HEK293 (cell line): ENCODE measurements at regions not wholly inside any gene's neighbourhood (a gene's known extent, or its start where the extent isn't known, plus 50 kb on each side); places are given as distances from the start of the nearest gene placed in this dataset.

Experiments
- CTCF ChIA-PET: fragments of 350-600 bp; formaldehyde crosslinking; extraction: SDS; loops from one replicate; lab custom pipeline; 2021; ENCODE audit warnings: antibody characterized with exemption; lab: Yijun Ruan, JAX
- POLR2A ChIA-PET: fragments of 300-600 bp; formaldehyde crosslinking; extraction: SDS; loops from one replicate; lab custom pipeline; 2020; ENCODE audit warnings: antibody characterized with exemption, inconsistent platforms; lab: Yijun Ruan, JAX
- H3K27ac ChIP-seq: fragments of 200-500 bp; sonication (Bioruptor generic); 2 replicates; pipeline ENCODE4 v1.5.1; 2014; ENCODE audit warnings: low read depth, low read length, control low read depth, inconsistent platforms; ENCODE audit errors: extremely low read depth
- H3K36me3 ChIP-seq, 2 experiments: fragments of 200-500 bp in 1 of 2; sonication (Bioruptor generic) in 1 of 2; 1 replicate in 1 of 2; 2 replicates in 1 of 2; pipeline ENCODE4 v1.5.1; 2014 to 2017; ENCODE audit warnings: inconsistent platforms in 2 of 2, low read length in 2 of 2; ENCODE audit not compliant: control insufficient read depth in 2 of 2, insufficient read depth in 1 of 2
- H3K4me1 ChIP-seq: fragments of 200-500 bp; sonication (Bioruptor generic); 2 replicates; pipeline ENCODE4 v1.5.1; 2014; ENCODE audit warnings: mild to moderate bottlenecking, low read length, inconsistent platforms; ENCODE audit not compliant: control insufficient read depth, insufficient read depth
- H3K4me3 ChIP-seq: 2 replicates; pipeline ENCODE4 v1.5.1; 2011; ENCODE audit warnings: low read depth, mild to moderate bottlenecking, control low read depth, low read length, moderate library complexity
- H3K9me3 ChIP-seq: fragments of 200-500 bp; sonication (Bioruptor generic); 2 replicates; pipeline ENCODE4 v1.5.1; 2014; ENCODE audit warnings: low read depth, low read length, inconsistent platforms; ENCODE audit not compliant: control insufficient read depth, insufficient read depth
- BCL11B ChIP-seq: fragments of 450-650 bp; formaldehyde crosslinking; IDR thresholded peaks from 2 replicates; pipeline ENCODE4 v1.5.1; 2016; ENCODE audit warnings: low read depth, missing biosample characterization, missing genetic modification characterization
- GLI4 ChIP-seq: fragments of 450-650 bp; formaldehyde crosslinking; IDR thresholded peaks from 2 replicates; pipeline ENCODE4 v1.5.1; 2016; ENCODE audit warnings: missing biosample characterization, missing genetic modification characterization
- GLIS1 ChIP-seq: fragments of 450-650 bp; formaldehyde crosslinking; IDR thresholded peaks from 2 replicates; pipeline ENCODE4 v1.5.1; 2016; ENCODE audit warnings: missing biosample characterization, missing genetic modification characterization
- HOXA7 ChIP-seq: sonication (generic); formaldehyde crosslinking; IDR thresholded peaks from 2 replicates; pipeline ENCODE4 v1.8.1; 2022; ENCODE audit warnings: missing genetic modification reagents, borderline replicate concordance
- SALL2 ChIP-seq: fragments of 450-650 bp; formaldehyde crosslinking; IDR thresholded peaks from 2 replicates; pipeline ENCODE4 v1.5.0; 2017; ENCODE audit warnings: missing biosample characterization, mild to moderate bottlenecking, missing genetic modification characterization, borderline replicate concordance
- ZIC2 ChIP-seq: fragments of 450-650 bp; formaldehyde crosslinking; IDR thresholded peaks from 2 replicates; pipeline ENCODE4 v1.5.1; 2016; ENCODE audit warnings: missing biosample characterization, missing genetic modification characterization
- ZNF16 ChIP-seq: fragments of 450-650 bp; formaldehyde crosslinking; IDR thresholded peaks from 2 replicates; pipeline ENCODE4 v1.5.1; 2016; ENCODE audit warnings: low read depth, missing biosample characterization, missing genetic modification characterization
- ZNF302 ChIP-seq: fragments of 450-650 bp; formaldehyde crosslinking; IDR thresholded peaks from 2 replicates; pipeline ENCODE4 v1.5.1; 2016; ENCODE audit warnings: missing biosample characterization, missing genetic modification characterization, low read depth
- ZNF530 ChIP-seq: fragments of 450-650 bp; formaldehyde crosslinking; IDR thresholded peaks from 2 replicates; pipeline ENCODE4 v1.5.1; 2016; ENCODE audit warnings: low read depth, missing biosample characterization, missing genetic modification characterization
- ZNF548 ChIP-seq: fragments of 450-650 bp; formaldehyde crosslinking; IDR thresholded peaks from 2 replicates; pipeline ENCODE4 v1.5.1; 2016; ENCODE audit warnings: missing biosample characterization, missing genetic modification characterization
- ZNF558 ChIP-seq: fragments of 450-650 bp; formaldehyde crosslinking; IDR thresholded peaks from 2 replicates; pipeline ENCODE4 v1.5.1; 2016; ENCODE audit warnings: missing biosample characterization, missing genetic modification characterization
- ZNF664 ChIP-seq: fragments of 450-650 bp; formaldehyde crosslinking; IDR thresholded peaks from 2 replicates; pipeline ENCODE4 v1.5.1; 2016; ENCODE audit warnings: missing biosample characterization, missing genetic modification characterization
- ZNF747 ChIP-seq: fragments of 450-650 bp; formaldehyde crosslinking; IDR thresholded peaks from 2 replicates; pipeline ENCODE4 v1.5.1; 2016; ENCODE audit warnings: missing biosample characterization, missing genetic modification characterization
- ZNF768 ChIP-seq: fragments of 450-650 bp; formaldehyde crosslinking; IDR thresholded peaks from 2 replicates; pipeline ENCODE4 v1.5.1; 2018; ENCODE audit warnings: missing biosample characterization, mild to moderate bottlenecking, missing genetic modification characterization
- ZSCAN30 ChIP-seq: fragments of 450-650 bp; IDR thresholded peaks from 2 replicates; pipeline ENCODE4 v1.5.1; 2018; ENCODE audit warnings: missing biosample characterization, mild to moderate bottlenecking, missing genetic modification characterization, moderate library complexity
- ZXDB ChIP-seq: fragments of 450-650 bp; formaldehyde crosslinking; IDR thresholded peaks from 2 replicates; pipeline ENCODE4 v1.5.1; 2016; ENCODE audit warnings: missing biosample characterization, missing genetic modification characterization
- TF ChIP-seq, protein P1 (sequence below): fragments of 450-650 bp; formaldehyde crosslinking; IDR thresholded peaks from 2 replicates; pipeline ENCODE4 v1.5.1; 2016; ENCODE audit warnings: missing biosample characterization, missing genetic modification characterization

GRCh38 chr7:46855851-46856250, 726.1 kb downstream of the TNS3 start:
- H3K9me3 ChIP-seq = no peaks in the 10 kb centered on the region
- no peaks in the 10 kb centered on the region for H3K4me1 ChIP-seq
- H3K36me3 ChIP-seq = no peaks in the 10 kb centered on the region
- POLR2A ChIA-PET = no interaction called here
- no peak for TF ChIP-seq GLI4
- no peak for TF ChIP-seq ZSCAN30 (tag by site-specific recombination)
- H3K4me3 ChIP-seq = no peak overlapping the region
- CTCF ChIA-PET = interaction anchor here (0.7 kb wide), 1 partner anchor 200 kb away, joined by 3 read pairs; no protein-coding TSS in a partner anchor
- H3K27ac ChIP-seq = no peak overlapping the region

GRCh38 chr7:46854958-46855473, 726.9 kb downstream of the TNS3 start:
- H3K4me3 ChIP-seq = no peak overlapping the region
- no peaks in the 10 kb centered on the region for H3K9me3 ChIP-seq
- TF ChIP-seq HOXA7 (CRISPR knock-in tag) = no peak
- TF ChIP-seq, protein P1, sequence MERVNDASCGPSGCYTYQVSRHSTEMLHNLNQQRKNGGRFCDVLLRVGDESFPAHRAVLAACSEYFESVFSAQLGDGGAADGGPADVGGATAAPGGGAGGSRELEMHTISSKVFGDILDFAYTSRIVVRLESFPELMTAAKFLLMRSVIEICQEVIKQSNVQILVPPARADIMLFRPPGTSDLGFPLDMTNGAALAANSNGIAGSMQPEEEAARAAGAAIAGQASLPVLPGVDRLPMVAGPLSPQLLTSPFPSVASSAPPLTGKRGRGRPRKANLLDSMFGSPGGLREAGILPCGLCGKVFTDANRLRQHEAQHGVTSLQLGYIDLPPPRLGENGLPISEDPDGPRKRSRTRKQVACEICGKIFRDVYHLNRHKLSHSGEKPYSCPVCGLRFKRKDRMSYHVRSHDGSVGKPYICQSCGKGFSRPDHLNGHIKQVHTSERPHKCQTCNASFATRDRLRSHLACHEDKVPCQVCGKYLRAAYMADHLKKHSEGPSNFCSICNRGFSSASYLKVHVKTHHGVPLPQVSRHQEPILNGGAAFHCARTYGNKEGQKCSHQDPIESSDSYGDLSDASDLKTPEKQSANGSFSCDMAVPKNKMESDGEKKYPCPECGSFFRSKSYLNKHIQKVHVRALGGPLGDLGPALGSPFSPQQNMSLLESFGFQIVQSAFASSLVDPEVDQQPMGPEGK (tag by site-specific recombination) = no peak
- ChIA-PET POLR2A (interaction anchor here (0.6 kb wide), 1 partner anchor 237 kb away, joined by 9 read pairs; no protein-coding TSS in a partner anchor), CTCF (interaction anchor here (0.8 kb wide), 1 partner anchor 212 kb away, joined by 3 read pairs; no protein-coding TSS in a partner anchor)
- H3K36me3 ChIP-seq = no peaks in the 10 kb centered on the region
- H3K27ac ChIP-seq = no peak overlapping the region
- no peaks in the 10 kb centered on the region for H3K4me1 ChIP-seq

GRCh38 chr7:46853451-46853850, 728.5 kb downstream of the TNS3 start:
- H3K36me3 ChIP-seq = no peaks in the 10 kb centered on the region
- no peak overlapping the region for H3K27ac ChIP-seq
- TF ChIP-seq ZNF747 (tag by site-specific recombination) = no peak
- no peak for TF ChIP-seq BCL11B
- no peak for TF ChIP-seq ZSCAN30 (tag by site-specific recombination)
- TF ChIP-seq ZNF664 (tag by site-specific recombination) = no peak
- TF ChIP-seq ZIC2 (tag by site-specific recombination) = no peak
- TF ChIP-seq GLI4 = no peak
- TF ChIP-seq ZNF548 (tag by site-specific recombination) = no peak
- TF ChIP-seq ZXDB (tag by site-specific recombination) = no peak
- no peak for TF ChIP-seq GLIS1
- no peak for TF ChIP-seq ZNF558
- TF ChIP-seq ZNF302 = no peak
- no peak for TF ChIP-seq ZNF768 (tag by site-specific recombination)
- no peak for TF ChIP-seq SALL2 (tag by site-specific recombination)
- TF ChIP-seq ZNF16 = no peak
- no peak overlapping the region for H3K4me3 ChIP-seq
- CTCF ChIA-PET = no interaction called here
- POLR2A ChIA-PET = no interaction called here
- no peaks in the 10 kb centered on the region for H3K9me3 ChIP-seq
- no peaks in the 10 kb centered on the region for H3K4me1 ChIP-seq

DNA sequence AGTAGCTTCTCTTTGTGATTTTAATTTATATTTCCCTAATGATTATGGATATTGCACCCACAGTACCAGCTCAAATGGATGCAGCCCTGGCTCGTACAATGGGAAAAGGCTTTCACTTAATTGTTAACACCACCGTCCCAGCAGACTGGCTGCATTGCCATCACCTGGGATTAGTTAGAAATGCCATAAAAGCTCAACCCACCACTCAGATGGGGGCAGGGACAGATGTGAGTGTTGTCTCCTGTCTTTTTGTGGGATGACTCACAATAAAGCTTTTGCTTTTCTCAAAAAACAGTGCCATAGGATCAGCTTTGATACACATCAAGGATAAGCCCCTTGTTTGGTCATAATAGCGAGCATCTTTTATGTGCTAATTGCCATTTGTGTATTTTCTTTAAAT, 729.1 kb downstream of the TNS3 start:
- CTCF ChIA-PET = no interaction called here
- H3K9me3 ChIP-seq = no peaks in the 10 kb centered on the region
- no peak overlapping the region for H3K27ac ChIP-seq
- no peaks in the 10 kb centered on the region for H3K36me3 ChIP-seq
- no peaks in the 10 kb centered on the region for H3K4me1 ChIP-seq
- TF ChIP-seq ZNF530 = no peak
- no peak overlapping the region for H3K4me3 ChIP-seq
- POLR2A ChIA-PET = no interaction called here
